HCT116 (cell line): ENCODE measurements at regions not wholly inside any gene's neighbourhood (a gene's known extent, or its start where the extent isn't known, plus 50 kb on each side); places are given as distances from the start of the nearest gene placed in this dataset.

Experiments used
- ATAC-seq: fragments of 200-7000 bp; cut with Tn5 transposase; 2 replicates; pipeline ENCODE4 v1.9.1; 2020; ENCODE audit warnings: mild to moderate bottlenecking, moderate library complexity
- BruUV-seq: library from RNA; stranded (reverse); fragments of 400-500 nt; replicated peaks from 2 replicates; lab custom pipeline; 2021; lab: Mats Ljungman, UMichigan
- CTCF ChIA-PET: fragments of 300-600 bp; sonication (Branson Sonifier 250); formaldehyde crosslinking; loops from one replicate; lab custom pipeline; 2021; ENCODE audit warnings: antibody characterized with exemption; lab: Charles Lee
- POLR2A ChIA-PET: fragments of 300-600, 350-600 bp; sonication (Branson Sonifier 250); formaldehyde crosslinking; loops from one replicate; lab custom pipeline; 2021; ENCODE audit warnings: antibody characterized with exemption; lab: Charles Lee
- RAD21 ChIA-PET, 2 experiments: fragments of 300-600 bp; sonication (Branson Sonifier 250); formaldehyde crosslinking; loops; one replicate each; lab custom pipeline; 2023; ENCODE audit warnings: low total read pairs in 2 of 2; ENCODE audit not compliant: uncharacterized antibody in 2 of 2, unreplicated experiment in 2 of 2, low non-redundant PET in 1 of 2; lab: Charles Lee
- DNase-seq: peaks from one replicate; pipeline ENCODE4 v3.0.0-alpha.2; 2010; ENCODE audit warnings: low read depth, low spot score
- H2AFZ ChIP-seq: fragments of 200-600 bp; shearing (Covaris generic), sonication (generic); 2 replicates; pipeline ENCODE4 v1.6.1; 2017; ENCODE audit warnings: low read depth, mixed run types, mixed read lengths, antibody characterized with exemption, low read length; ENCODE audit not compliant: poor library complexity, severe bottlenecking
- H3K27ac ChIP-seq: 2 replicates; pipeline ENCODE4 v1.5.1; 2012; ENCODE audit warnings: low read depth, low read length
- H3K27me3 ChIP-seq: fragments of 200-600 bp; sonication (generic); 2 replicates; pipeline ENCODE4 v1.6.1; 2016; ENCODE audit warnings: mixed run types, low read length, mixed read lengths; ENCODE audit not compliant: insufficient read depth
- H3K36me3 ChIP-seq, 2 experiments: fragments of 200-500 bp in 1 of 2; fragments of 200-600 bp in 1 of 2; sonication (Bioruptor generic) in 1 of 2; sonication (generic) in 1 of 2; 2 replicates each; pipeline versions ENCODE4 v1.5.1 to v1.6.1; 2014 to 2016; ENCODE audit warnings: low read length in 2 of 2, inconsistent platforms in 1 of 2, mixed read lengths in 1 of 2, mixed run types in 1 of 2; ENCODE audit not compliant: insufficient read depth in 2 of 2, control insufficient read depth in 1 of 2
- H3K4me1 ChIP-seq, 2 experiments: fragments of 200-600 bp in 1 of 2; sonication (generic) in 1 of 2; 2 replicates each; pipeline versions ENCODE4 v1.5.1 to v1.6.1; 2012 to 2017; ENCODE audit warnings: low read length in 2 of 2, inconsistent platforms in 1 of 2, mild to moderate bottlenecking in 1 of 2, mixed read lengths in 1 of 2, mixed run types in 1 of 2, moderate library complexity in 1 of 2; ENCODE audit not compliant: insufficient read depth in 2 of 2, control insufficient read depth in 1 of 2
- H3K4me2 ChIP-seq: fragments of 200-600 bp; sonication (generic); 2 replicates; pipeline ENCODE4 v1.6.1; 2017; ENCODE audit warnings: mixed run types, low read length, mixed read lengths
- H3K4me3 ChIP-seq, 2 experiments: fragments of 200-600 bp in 1 of 2; sonication (generic) in 1 of 2; replicated peaks in 1 of 2; 2 replicates each; pipeline ENCODE4 v1.5.1; 2011 to 2016; ENCODE audit warnings: low read length in 2 of 2, control low read depth in 1 of 2, low read depth in 1 of 2, mild to moderate bottlenecking in 1 of 2, mixed read lengths in 1 of 2, mixed run types in 1 of 2
- H3K79me2 ChIP-seq: fragments of 200-600 bp; sonication (generic); 2 replicates; pipeline ENCODE4 v1.6.1; 2017; ENCODE audit warnings: mild to moderate bottlenecking, mixed run types, low read length, moderate library complexity, mixed read lengths; ENCODE audit not compliant: insufficient read depth
- H3K9ac ChIP-seq: fragments of 200-600 bp; sonication (generic); 2 replicates; pipeline ENCODE4 v1.6.1; 2016; ENCODE audit warnings: low read length, mixed read lengths
- H3K9me2 ChIP-seq: fragments of 200-600 bp; sonication (generic), shearing (Covaris generic); 2 replicates; pipeline ENCODE4 v1.6.1; 2017; ENCODE audit warnings: mixed run types, mild to moderate bottlenecking, moderate library complexity; ENCODE audit not compliant: insufficient read depth
- H3K9me3 ChIP-seq, 2 experiments: fragments of 200-500 bp in 1 of 2; fragments of 200-600 bp in 1 of 2; sonication (Bioruptor generic) in 1 of 2; sonication (generic) in 1 of 2; 2 replicates each; pipeline ENCODE4 v1.6.1; 2014 to 2017; ENCODE audit warnings: low read length in 2 of 2, mixed read lengths in 2 of 2, inconsistent platforms in 1 of 2, low read depth in 1 of 2, mild to moderate bottlenecking in 1 of 2, mixed run types in 1 of 2, moderate library complexity in 1 of 2; ENCODE audit not compliant: control insufficient read depth in 1 of 2, insufficient read depth in 1 of 2
- H4K20me1 ChIP-seq: fragments of 200-600 bp; sonication (generic), shearing (Covaris generic); 2 replicates; pipeline ENCODE4 v1.6.1; 2017; ENCODE audit warnings: mixed run types, mild to moderate bottlenecking, moderate library complexity; ENCODE audit not compliant: insufficient read depth
- CBX3 ChIP-seq: IDR thresholded peaks from 2 replicates; pipeline ENCODE4 v1.6.1; 2012; ENCODE audit warnings: low read depth
- CEBPB ChIP-seq: IDR thresholded peaks from 2 replicates; pipeline ENCODE4 v1.6.1; 2012; ENCODE audit warnings: low read depth
- EGR1 ChIP-seq: IDR thresholded peaks from 2 replicates; pipeline ENCODE4 v1.6.1; 2012; ENCODE audit warnings: low read depth
- ELF1 ChIP-seq: IDR thresholded peaks from 2 replicates; pipeline ENCODE4 v1.6.1; 2012; ENCODE audit warnings: low read depth, borderline replicate concordance
- EZH2phosphoT487 ChIP-seq: fragments of 200-600 bp; IDR thresholded peaks from 2 replicates; pipeline ENCODE4 v1.6.1; 2018; ENCODE audit warnings: antibody characterized with exemption, borderline replicate concordance
- FOSL1 ChIP-seq: IDR thresholded peaks from 2 replicates; pipeline ENCODE4 v1.6.1; 2012; ENCODE audit warnings: low read depth
- POLR2AphosphoS5 ChIP-seq: IDR thresholded peaks from 2 replicates; pipeline ENCODE4 v1.6.1; 2011; ENCODE audit warnings: mild to moderate bottlenecking, low read depth, low read length, moderate library complexity
- SIN3A ChIP-seq: IDR thresholded peaks from 2 replicates; pipeline ENCODE4 v1.6.1; 2012; ENCODE audit warnings: low read depth
- SRF ChIP-seq: IDR thresholded peaks from 2 replicates; pipeline ENCODE4 v1.6.1; 2012; ENCODE audit warnings: low read depth
- TCF7L2 ChIP-seq: IDR thresholded peaks from 2 replicates; pipeline ENCODE4 v1.7.0; 2011; ENCODE audit warnings: borderline replicate concordance, inconsistent platforms; ENCODE audit not compliant: insufficient read depth, insufficient read length; ENCODE audit errors: extremely low read depth
- YY1 ChIP-seq: IDR thresholded peaks from 2 replicates; pipeline ENCODE4 v1.6.1; 2011; ENCODE audit warnings: low read length, low read depth, moderate library complexity, mild to moderate bottlenecking; ENCODE audit not compliant: insufficient replicate concordance; ENCODE audit errors: extremely low read depth
- ZFX ChIP-seq: fragments of 450-650 bp; IDR thresholded peaks from 2 replicates; pipeline ENCODE4 v1.6.1; 2017
- ZNF274 ChIP-seq: fragments of 200-500 bp; sonication (Bioruptor generic); IDR thresholded peaks from 2 replicates; pipeline ENCODE4 v1.6.1; 2014; ENCODE audit warnings: mild to moderate bottlenecking, low read depth, low read length, inconsistent platforms
- intact Hi-C: fragments of 100-400 bp; cut with micrococcal nuclease; formaldehyde crosslinking; loops from 2 replicates; pipeline ENCODE4 v1.10.0; 2022
- TF ChIP-seq, protein P1 (sequence below): IDR thresholded peaks from 2 replicates; pipeline ENCODE4 v1.6.1; 2012
- TF ChIP-seq, protein P2 (sequence below): IDR thresholded peaks from 2 replicates; pipeline ENCODE4 v1.6.1; 2011; ENCODE audit warnings: mild to moderate bottlenecking, low read length, moderate library complexity; ENCODE audit not compliant: insufficient replicate concordance; ENCODE audit errors: extremely low read depth

DNA sequence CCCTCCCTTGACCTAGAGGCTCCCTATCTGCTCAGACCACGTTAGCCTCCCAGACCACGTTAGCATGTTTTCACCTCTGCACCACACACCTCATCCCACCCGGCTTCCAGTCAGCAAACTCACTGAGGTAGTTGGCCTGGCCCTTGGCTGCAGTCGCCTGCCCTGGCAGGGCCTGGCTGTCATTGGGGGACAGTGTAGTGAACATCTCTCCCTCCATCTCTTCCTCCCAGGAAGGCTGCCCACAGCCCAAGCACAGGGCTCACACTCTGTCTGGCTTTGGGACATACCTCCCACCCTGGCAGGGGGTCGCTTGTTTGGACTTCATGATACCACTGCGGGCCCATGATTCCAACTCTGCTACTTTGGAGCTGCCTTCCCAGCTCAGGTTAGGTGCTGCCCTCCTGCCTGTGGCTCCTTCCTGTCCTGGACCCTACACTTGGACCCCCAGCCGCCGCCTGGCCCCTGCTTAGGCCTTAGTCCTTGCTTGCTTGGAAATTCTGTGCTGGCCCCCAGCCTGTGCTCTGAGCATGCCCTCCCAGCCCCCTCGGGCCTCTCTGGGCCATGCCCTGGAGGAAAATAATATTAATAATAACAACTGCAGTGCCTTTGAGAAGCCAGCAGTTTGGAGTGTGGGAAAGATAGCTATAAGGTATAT is 167.7 kb downstream of the COPRS start (continued):
- TF ChIP-seq EGR1 (no peak), ZNF274 (no peak), EZH2phosphoT487 (no peak)

DNA sequence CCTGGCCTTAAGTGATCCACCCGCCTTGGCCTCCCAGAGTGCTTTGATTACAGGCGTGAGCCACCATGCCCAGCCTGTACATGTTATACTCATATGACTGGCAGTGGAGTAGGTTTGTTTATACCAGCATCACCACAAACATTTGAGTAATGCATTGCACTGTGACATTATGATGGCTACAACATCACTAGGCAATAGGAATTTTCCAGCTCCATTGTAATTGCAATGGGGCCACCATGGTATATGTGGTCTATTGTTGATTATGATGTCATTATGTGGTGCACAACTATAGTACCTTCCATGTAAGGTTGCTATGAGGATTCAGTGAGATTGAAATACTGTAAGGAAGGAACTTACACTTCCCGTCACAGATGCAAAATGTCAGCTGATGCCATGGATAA is 168.9 kb downstream of the COPRS start:
- H3K9me2 ChIP-seq: no peaks in the 10 kb centered on the region
- ATAC-seq: no peak
- H3K36me3 ChIP-seq: no peaks in the 10 kb centered on the region
- no peaks in the 10 kb centered on the region for H3K79me2 ChIP-seq
- POLR2A ChIA-PET: no interaction called here
- H4K20me1 ChIP-seq: no peaks in the 10 kb centered on the region
- no peaks in the 10 kb centered on the region for H3K9me3 ChIP-seq
- DNase-seq: no peak
- H3K9ac ChIP-seq: no peak overlapping the region
- CTCF ChIA-PET: no interaction called here
- H3K4me2 ChIP-seq: no peak overlapping the region
- BruUV-seq: no TSS peak
- no peak for TF ChIP-seq ELF1
- no peak for TF ChIP-seq SIN3A
- TF ChIP-seq, protein P1, sequence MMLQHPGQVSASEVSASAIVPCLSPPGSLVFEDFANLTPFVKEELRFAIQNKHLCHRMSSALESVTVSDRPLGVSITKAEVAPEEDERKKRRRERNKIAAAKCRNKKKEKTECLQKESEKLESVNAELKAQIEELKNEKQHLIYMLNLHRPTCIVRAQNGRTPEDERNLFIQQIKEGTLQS: no peak
- TF ChIP-seq ZFX: no peak
- no peak for TF ChIP-seq CEBPB
- TF ChIP-seq TCF7L2: no peak
- H3K27ac ChIP-seq: no peak overlapping the region
- intact Hi-C loops: no loop called here
- no peaks in the 10 kb centered on the region for H3K4me1 ChIP-seq
- no peak overlapping the region for H2AFZ ChIP-seq
- no peaks in the 10 kb centered on the region for H3K27me3 ChIP-seq
- RAD21 ChIA-PET: no interaction called here
- H3K4me3 ChIP-seq: no peak overlapping the region

DNA sequence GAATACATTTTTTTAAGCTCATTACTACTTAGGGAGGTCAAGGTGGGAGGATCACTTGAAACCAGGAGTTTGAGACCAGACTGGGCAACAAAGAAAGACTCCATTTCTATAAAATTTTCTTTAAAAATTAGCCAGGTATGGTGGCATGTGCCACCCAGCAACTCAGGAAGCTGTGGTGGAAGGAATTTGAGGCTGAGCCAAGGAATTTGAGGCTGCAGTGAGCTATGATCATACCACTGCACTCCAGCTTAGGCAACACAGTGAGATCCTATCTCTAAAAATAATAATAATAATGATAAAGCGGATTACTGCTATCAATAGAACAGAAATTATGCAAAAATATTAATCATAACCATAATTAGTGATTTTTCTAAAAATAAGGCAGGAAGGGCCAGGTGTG is 170.3 kb downstream of the COPRS start:
- Histone ChIP-seq H3K27me3 (no peaks in the 10 kb centered on the region), H3K4me3 (no peak overlapping the region), H3K79me2 (no peaks in the 10 kb centered on the region), H3K36me3 (no peaks in the 10 kb centered on the region), H3K9me3 (no peaks in the 10 kb centered on the region), H3K9ac (no peak overlapping the region), H3K4me1 (no peaks in the 10 kb centered on the region), H3K27ac (no peak overlapping the region), H3K9me2 (no peaks in the 10 kb centered on the region), H2AFZ (no peak overlapping the region), H3K4me2 (no peak overlapping the region), H4K20me1 (no peaks in the 10 kb centered on the region)
- no TSS peak for BruUV-seq
- ChIA-PET CTCF (no interaction called here), RAD21 (no interaction called here), POLR2A (interaction anchor here (0.7 kb wide), 1 partner anchor 153 kb away, joined by 3 read pairs; no protein-coding TSS in a partner anchor)
- ATAC-seq (no peak), DNase-seq (no peak)
- intact Hi-C loops: no loop called here
- TF ChIP-seq YY1 (no peak), FOSL1 (no peak), CBX3 (no peak), POLR2AphosphoS5 (no peak), TCF7L2 (no peak), EZH2phosphoT487 (no peak), CEBPB (no peak), SRF (no peak), ZNF274 (no peak)
- TF ChIP-seq, protein P2, sequence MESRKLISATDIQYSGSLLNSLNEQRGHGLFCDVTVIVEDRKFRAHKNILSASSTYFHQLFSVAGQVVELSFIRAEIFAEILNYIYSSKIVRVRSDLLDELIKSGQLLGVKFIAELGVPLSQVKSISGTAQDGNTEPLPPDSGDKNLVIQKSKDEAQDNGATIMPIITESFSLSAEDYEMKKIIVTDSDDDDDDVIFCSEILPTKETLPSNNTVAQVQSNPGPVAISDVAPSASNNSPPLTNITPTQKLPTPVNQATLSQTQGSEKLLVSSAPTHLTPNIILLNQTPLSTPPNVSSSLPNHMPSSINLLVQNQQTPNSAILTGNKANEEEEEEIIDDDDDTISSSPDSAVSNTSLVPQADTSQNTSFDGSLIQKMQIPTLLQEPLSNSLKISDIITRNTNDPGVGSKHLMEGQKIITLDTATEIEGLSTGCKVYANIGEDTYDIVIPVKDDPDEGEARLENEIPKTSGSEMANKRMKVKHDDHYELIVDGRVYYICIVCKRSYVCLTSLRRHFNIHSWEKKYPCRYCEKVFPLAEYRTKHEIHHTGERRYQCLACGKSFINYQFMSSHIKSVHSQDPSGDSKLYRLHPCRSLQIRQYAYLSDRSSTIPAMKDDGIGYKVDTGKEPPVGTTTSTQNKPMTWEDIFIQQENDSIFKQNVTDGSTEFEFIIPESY: no peak
